MM.1S (cell line): ENCODE measurements at regions not wholly inside any gene's neighbourhood (a gene's known extent, or its start where the extent isn't known, plus 50 kb on each side); places are given as distances from the start of the nearest gene placed in this dataset.
"Not testable (repeated sequence)": the region's sequence is repeated elsewhere in the genome, so short reads cannot be mapped to it uniquely, and the experiment has no call there.

Experiments used
- EZH2 ChIP-seq: fragments of 300-600 bp; sonication (generic); optimal IDR thresholded peaks from 2 replicates; pipeline ENCODE3; 2017; ENCODE audit warnings: low read depth, mild to moderate bottlenecking, antibody characterized with exemption, low read length, mixed read lengths
- TF ChIP-seq, protein P1 (sequence below): fragments of 300-600 bp; sonication (generic); IDR thresholded peaks from 2 replicates; pipeline ENCODE4 v1.5.1; 2016; ENCODE audit warnings: antibody characterized with exemption, low read length, mixed read lengths

GRCh38 chr5:7299731-7300130 lies 96.2 kb upstream of the ADCY2 start:
- TF ChIP-seq, protein P1, sequence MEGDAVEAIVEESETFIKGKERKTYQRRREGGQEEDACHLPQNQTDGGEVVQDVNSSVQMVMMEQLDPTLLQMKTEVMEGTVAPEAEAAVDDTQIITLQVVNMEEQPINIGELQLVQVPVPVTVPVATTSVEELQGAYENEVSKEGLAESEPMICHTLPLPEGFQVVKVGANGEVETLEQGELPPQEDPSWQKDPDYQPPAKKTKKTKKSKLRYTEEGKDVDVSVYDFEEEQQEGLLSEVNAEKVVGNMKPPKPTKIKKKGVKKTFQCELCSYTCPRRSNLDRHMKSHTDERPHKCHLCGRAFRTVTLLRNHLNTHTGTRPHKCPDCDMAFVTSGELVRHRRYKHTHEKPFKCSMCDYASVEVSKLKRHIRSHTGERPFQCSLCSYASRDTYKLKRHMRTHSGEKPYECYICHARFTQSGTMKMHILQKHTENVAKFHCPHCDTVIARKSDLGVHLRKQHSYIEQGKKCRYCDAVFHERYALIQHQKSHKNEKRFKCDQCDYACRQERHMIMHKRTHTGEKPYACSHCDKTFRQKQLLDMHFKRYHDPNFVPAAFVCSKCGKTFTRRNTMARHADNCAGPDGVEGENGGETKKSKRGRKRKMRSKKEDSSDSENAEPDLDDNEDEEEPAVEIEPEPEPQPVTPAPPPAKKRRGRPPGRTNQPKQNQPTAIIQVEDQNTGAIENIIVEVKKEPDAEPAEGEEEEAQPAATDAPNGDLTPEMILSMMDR: not testable (repeated sequence)
- not testable (repeated sequence) for TF ChIP-seq EZH2
